WTC11 (cell line): ENCODE measurements at regions not wholly inside any gene's neighbourhood (a gene's known extent, or its start where the extent isn't known, plus 50 kb on each side); places are given as distances from the start of the nearest gene placed in this dataset.

Experiments
- ATAC-seq: fragments of 200-7000 bp; cut with Tn5 transposase; 2 replicates; pipeline ENCODE4 v1.10.0; 2021; ENCODE audit warnings: mild to moderate bottlenecking, moderate library complexity
- CTCF ChIA-PET: fragments of 300-600 bp; sonication (Branson Sonifier 250); formaldehyde crosslinking; loops from one replicate; lab custom pipeline; 2021; ENCODE audit warnings: antibody characterized with exemption; lab: Charles Lee
- POLR2A ChIA-PET: fragments of 350-600 bp; sonication (Branson Sonifier 250); formaldehyde crosslinking; loops from one replicate; lab custom pipeline; 2021; ENCODE audit warnings: antibody characterized with exemption; lab: Charles Lee
- DNase-seq: peaks from one replicate; pipeline ENCODE4 v3.0.0; 2021; ENCODE audit warnings: low spot score
- H3K27ac Mint-ChIP-seq: 2 replicates; pipeline ENCODE4 v1.8.0; 2021; ENCODE audit warnings: mixed read lengths
- H3K27me3 Mint-ChIP-seq: 2 replicates; pipeline ENCODE4 v1.8.0; 2021; ENCODE audit warnings: low read depth, mild to moderate bottlenecking, moderate library complexity, mixed read lengths
- H3K36me3 Mint-ChIP-seq: 2 replicates; pipeline ENCODE4 v1.8.0; 2021; ENCODE audit warnings: mixed read lengths
- H3K4me1 Mint-ChIP-seq: 2 replicates; pipeline ENCODE4 v1.8.0; 2022; ENCODE audit warnings: mixed read lengths
- H3K4me3 Mint-ChIP-seq: 2 replicates; pipeline ENCODE4 v1.8.0; 2021; ENCODE audit warnings: mild to moderate bottlenecking, moderate library complexity, mixed read lengths
- H3K9me3 Mint-ChIP-seq: 2 replicates; pipeline ENCODE4 v1.8.0; 2021; ENCODE audit warnings: mixed read lengths
- AR ChIP-seq: fragments of 250-450 bp; sonication (Bioruptor Pico); IDR thresholded peaks from 2 replicates; pipeline ENCODE4 v1.9.0; 2021; ENCODE audit warnings: mild to moderate bottlenecking
- ARID4B ChIP-seq: sonication (generic); formaldehyde crosslinking; IDR thresholded peaks from 2 replicates; pipeline ENCODE4 v1.8.0; 2023; ENCODE audit warnings: missing genetic modification reagents, mild to moderate bottlenecking, borderline replicate concordance
- ATF2 ChIP-seq: sonication (generic); formaldehyde crosslinking; IDR thresholded peaks from 2 replicates; pipeline ENCODE4 v1.8.1; 2022; ENCODE audit warnings: low read depth, missing genetic modification reagents, borderline replicate concordance
- E2F4 ChIP-seq: sonication (generic); formaldehyde crosslinking; IDR thresholded peaks from 2 replicates; pipeline ENCODE4 v1.8.1; 2022; ENCODE audit warnings: low read depth, mild to moderate bottlenecking, moderate library complexity, missing genetic modification reagents, borderline replicate concordance
- E2F5 ChIP-seq: sonication (generic); formaldehyde crosslinking; IDR thresholded peaks from 2 replicates; pipeline ENCODE4 v1.8.1; 2022; ENCODE audit warnings: mild to moderate bottlenecking, moderate library complexity, missing genetic modification reagents
- ERG ChIP-seq: fragments of 250-450 bp; sonication (Bioruptor Pico); IDR thresholded peaks from 2 replicates; pipeline ENCODE4 v1.8.0; 2021; ENCODE audit warnings: mild to moderate bottlenecking
- ESRRA ChIP-seq: sonication (generic); formaldehyde crosslinking; IDR thresholded peaks from 2 replicates; pipeline ENCODE4 v1.8.1; 2022; ENCODE audit warnings: mild to moderate bottlenecking, missing genetic modification reagents, borderline replicate concordance
- FOXJ3 ChIP-seq: sonication (generic); formaldehyde crosslinking; IDR thresholded peaks from 2 replicates; pipeline ENCODE4 v1.9.0; 2021; ENCODE audit warnings: missing genetic modification reagents, mild to moderate bottlenecking, borderline replicate concordance
- FOXK1 ChIP-seq: sonication (generic); formaldehyde crosslinking; IDR thresholded peaks from 2 replicates; pipeline ENCODE4 v1.8.0; 2022; ENCODE audit warnings: mild to moderate bottlenecking, moderate library complexity, missing genetic modification reagents
- FOXP1 ChIP-seq: sonication (generic); formaldehyde crosslinking; IDR thresholded peaks from 2 replicates; pipeline ENCODE4 v1.8.0; 2022; ENCODE audit warnings: missing genetic modification reagents, mild to moderate bottlenecking, moderate library complexity, borderline replicate concordance
- GABPB1 ChIP-seq: sonication (generic); formaldehyde crosslinking; IDR thresholded peaks from 2 replicates; pipeline ENCODE4 v1.8.1; 2023; ENCODE audit warnings: mild to moderate bottlenecking, missing genetic modification reagents
- MAX ChIP-seq: sonication (generic); formaldehyde crosslinking; IDR thresholded peaks from 2 replicates; pipeline ENCODE4 v1.8.0; 2022; ENCODE audit warnings: mild to moderate bottlenecking, missing genetic modification reagents
- NFATC4 ChIP-seq: fragments of 250-450 bp; sonication (Bioruptor Pico); IDR thresholded peaks from 2 replicates; pipeline ENCODE4 v1.9.0; 2021; ENCODE audit warnings: mild to moderate bottlenecking
- NR1H2 ChIP-seq: sonication (generic); formaldehyde crosslinking; IDR thresholded peaks from 2 replicates; pipeline ENCODE4 v1.9.0; 2021; ENCODE audit warnings: mild to moderate bottlenecking, moderate library complexity, missing genetic modification reagents
- RORB ChIP-seq: fragments of 250-450 bp; sonication (Bioruptor Pico); IDR thresholded peaks from 2 replicates; pipeline ENCODE4 v1.9.0; 2021; ENCODE audit warnings: mild to moderate bottlenecking
- ZBTB21 ChIP-seq: sonication (generic); formaldehyde crosslinking; IDR thresholded peaks from 2 replicates; pipeline ENCODE4 v1.8.1; 2023; ENCODE audit warnings: mild to moderate bottlenecking, missing genetic modification reagents, borderline replicate concordance

GRCh38 chr14:101460986-101461750, 100.1 kb upstream of the DIO3 start (continued):
- TF ChIP-seq E2F5 (no peak), FOXP1 (CRISPR knock-in tag) (no peak), FOXJ3 (CRISPR knock-in tag) (no peak), GABPB1 (CRISPR knock-in tag) (no peak), E2F4 (CRISPR knock-in tag) (no peak), ATF2 (CRISPR knock-in tag) (no peak), FOXK1 (no peak), ZBTB21 (CRISPR knock-in tag) (no peak), ARID4B (CRISPR knock-in tag) (no peak), ERG (CRISPR knock-in tag) (no peak), MAX (no peak), AR (no peak)

GRCh38 chr14:101461891-101462290, 99.4 kb upstream of the DIO3 start:
- Mint-ChIP-seq H3K4me1 (peaks cover 4% of the 10 kb centered on the region), H3K36me3 (no peaks in the 10 kb centered on the region), H3K9me3 (no peaks in the 10 kb centered on the region), H3K27ac (no peak overlapping the region), H3K4me3 (no peak overlapping the region), H3K27me3 (peaks cover 38% of the 10 kb centered on the region)
- ChIA-PET CTCF (interaction anchor here (2.3 kb wide), 1 partner anchor 15 kb away, joined by 5 read pairs; no protein-coding TSS in a partner anchor), POLR2A (no interaction called here)
- DNase-seq (no peak), ATAC-seq (no peak)
- TF ChIP-seq RORB (CRISPR knock-in tag) (no peak), ZBTB21 (CRISPR knock-in tag) (no peak), NR1H2 (no peak), ESRRA (CRISPR knock-in tag) (no peak), NFATC4 (CRISPR knock-in tag) (no peak), ATF2 (CRISPR knock-in tag) (no peak)
